Astrocyte (in vitro differentiated cells and primary cell): ENCODE measurements at regions not wholly inside any gene's neighbourhood (a gene's known extent, or its start where the extent isn't known, plus 50 kb on each side); places are given as distances from the start of the nearest gene placed in this dataset.

Experiments used
- EZH2 ChIP-seq: IDR thresholded peaks from 2 replicates; pipeline ENCODE4 v1.6.1; 2012; ENCODE audit warnings: mild to moderate bottlenecking, low read length, inconsistent platforms; ENCODE audit not compliant: insufficient read depth
- TF ChIP-seq, protein P1 (sequence below): IDR thresholded peaks from 2 replicates; pipeline ENCODE4 v1.5.1; 2011; ENCODE audit warnings: low read depth, mild to moderate bottlenecking, inconsistent platforms, low read length, moderate library complexity; ENCODE audit not compliant: insufficient read depth

DNA sequence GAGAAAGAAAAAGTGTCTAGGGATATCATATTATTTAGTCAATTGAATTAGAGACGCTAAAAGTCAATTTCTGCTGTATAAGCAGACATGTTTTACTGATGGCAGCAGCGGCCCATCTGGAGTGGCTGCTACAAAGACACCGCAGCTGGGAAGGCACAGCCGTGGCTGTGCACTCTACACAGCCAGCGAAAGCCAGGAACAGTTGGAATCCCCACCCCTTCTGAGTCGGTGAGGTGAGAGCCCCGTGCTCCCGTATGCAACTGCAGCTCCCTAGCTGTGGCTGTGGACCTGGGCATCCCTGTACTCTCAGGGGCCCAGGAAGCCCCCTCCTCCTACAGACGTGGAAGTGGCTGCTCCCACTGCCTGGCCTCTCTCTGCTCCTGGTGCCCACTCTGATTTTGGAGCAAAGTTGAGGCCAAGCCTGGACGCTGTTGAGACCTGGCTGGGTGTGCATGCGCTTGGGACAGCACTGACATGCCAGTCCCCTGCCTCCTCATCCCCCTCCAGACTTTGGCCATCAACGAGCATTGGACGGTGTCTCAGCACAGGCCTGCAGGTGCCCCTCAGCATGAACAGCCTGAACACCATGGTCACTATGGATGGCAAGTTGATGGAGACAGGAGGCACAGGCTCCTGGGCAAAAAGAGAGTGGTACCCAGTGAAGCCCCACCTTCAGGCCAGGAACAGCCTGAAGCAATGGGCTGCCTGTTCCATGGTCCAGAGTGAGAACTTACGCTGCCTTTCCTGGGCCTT, 944.0 kb upstream of the MIR17HG start:
- TF ChIP-seq, protein P1, sequence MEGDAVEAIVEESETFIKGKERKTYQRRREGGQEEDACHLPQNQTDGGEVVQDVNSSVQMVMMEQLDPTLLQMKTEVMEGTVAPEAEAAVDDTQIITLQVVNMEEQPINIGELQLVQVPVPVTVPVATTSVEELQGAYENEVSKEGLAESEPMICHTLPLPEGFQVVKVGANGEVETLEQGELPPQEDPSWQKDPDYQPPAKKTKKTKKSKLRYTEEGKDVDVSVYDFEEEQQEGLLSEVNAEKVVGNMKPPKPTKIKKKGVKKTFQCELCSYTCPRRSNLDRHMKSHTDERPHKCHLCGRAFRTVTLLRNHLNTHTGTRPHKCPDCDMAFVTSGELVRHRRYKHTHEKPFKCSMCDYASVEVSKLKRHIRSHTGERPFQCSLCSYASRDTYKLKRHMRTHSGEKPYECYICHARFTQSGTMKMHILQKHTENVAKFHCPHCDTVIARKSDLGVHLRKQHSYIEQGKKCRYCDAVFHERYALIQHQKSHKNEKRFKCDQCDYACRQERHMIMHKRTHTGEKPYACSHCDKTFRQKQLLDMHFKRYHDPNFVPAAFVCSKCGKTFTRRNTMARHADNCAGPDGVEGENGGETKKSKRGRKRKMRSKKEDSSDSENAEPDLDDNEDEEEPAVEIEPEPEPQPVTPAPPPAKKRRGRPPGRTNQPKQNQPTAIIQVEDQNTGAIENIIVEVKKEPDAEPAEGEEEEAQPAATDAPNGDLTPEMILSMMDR: no peak
- TF ChIP-seq EZH2: no peak
